ENCODE measurements at regions not wholly inside any gene's neighbourhood (a gene's known extent, or its start where the extent isn't known, plus 50 kb on each side); places are given as distances from the start of the nearest gene placed in this dataset.

DNA sequence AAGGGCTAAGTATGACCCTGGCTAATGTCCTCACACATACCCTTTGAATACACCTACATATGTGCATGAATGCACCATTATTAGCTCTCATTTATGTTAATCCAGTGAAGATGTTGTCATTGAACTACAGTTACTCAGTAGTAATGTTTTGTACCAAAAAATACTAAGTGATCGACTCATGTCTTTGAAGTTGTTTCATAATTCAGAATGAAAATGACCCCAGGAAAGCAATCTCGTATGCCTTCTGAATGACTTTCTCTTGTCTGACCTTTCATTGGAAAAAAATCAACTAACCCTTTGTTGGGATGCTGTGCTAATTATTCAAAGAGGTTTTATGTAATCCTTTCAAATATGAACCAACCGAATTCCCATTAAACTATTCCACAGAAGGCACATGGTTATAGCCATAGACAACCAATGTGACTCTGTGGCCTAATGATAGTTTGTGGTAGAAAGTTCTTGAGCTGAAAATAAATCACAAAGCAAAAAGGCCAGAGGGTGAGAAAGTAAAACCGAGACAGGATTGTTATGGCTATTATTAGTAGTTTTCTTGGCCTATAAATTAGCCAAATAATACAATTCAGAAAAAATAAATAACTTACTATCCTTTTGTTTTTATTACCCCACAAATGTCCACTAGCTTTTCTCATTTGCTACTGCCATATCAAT is 86.8 kb upstream of the STARD13 start:
- no peak for DNase-seq (ENCODE audit: low read depth, low spot score)

DNA sequence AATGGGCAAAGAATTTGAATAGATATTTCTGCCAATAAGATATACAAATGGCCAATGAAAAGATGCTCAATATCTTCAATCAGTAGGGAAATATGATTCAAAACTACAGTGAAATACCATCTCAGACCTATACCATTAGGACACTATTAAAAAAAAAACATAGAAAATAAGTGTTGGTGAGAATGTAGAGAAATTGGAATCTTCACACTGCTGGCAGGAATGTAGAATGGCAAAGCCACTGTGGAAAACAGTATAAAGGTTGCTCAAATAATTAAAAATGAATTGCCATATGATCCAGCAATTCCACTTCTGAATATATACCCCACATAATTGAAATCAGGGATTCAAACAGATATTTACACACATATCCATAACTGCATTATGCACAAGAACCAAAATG is 88.1 kb upstream of the STARD13 start:
- no peak for DNase-seq (ENCODE audit: low read depth, low spot score)

DNA sequence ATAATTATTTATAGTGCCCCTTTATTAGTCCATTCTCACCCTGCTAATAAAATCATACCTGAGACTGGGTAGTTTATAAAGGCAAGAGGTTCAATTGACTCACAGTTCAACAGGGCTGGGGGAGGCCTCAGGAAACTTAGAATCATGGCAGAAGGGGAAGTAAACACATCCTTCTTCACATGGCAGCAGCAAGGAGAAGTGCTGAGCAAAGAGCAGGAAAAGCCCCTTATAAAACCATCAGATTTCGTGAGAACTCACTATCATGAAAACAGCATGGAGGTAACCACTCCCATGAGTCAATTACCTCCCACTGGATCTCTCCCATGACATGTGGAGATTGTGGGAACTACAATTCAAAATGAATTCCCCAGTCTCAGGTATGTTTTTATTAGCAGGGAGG is 89.9 kb upstream of the STARD13 start:
- no peak for DNase-seq (ENCODE audit: low read depth, low spot score)

DNA sequence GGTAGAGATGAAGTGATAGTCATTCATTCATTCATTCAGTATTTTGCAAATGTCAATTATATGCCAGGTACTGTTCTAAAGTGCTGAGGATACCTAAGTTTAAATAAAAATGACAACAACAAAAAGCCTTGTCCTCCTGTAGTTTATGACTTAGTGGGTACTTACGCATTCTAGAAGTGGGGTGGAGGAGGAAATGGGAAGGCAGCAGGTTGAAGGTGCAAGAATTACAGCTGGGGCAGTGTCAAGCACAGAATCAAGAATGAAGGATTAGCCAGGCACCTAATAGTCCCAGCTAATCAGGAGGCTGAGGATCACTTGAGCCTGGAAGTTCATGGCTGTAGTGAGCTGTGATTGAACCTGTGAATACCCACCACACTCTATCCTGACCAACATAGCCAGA is 90.7 kb upstream of the STARD13 start:
- no peak for DNase-seq (ENCODE audit: low read depth, low spot score)

DNA sequence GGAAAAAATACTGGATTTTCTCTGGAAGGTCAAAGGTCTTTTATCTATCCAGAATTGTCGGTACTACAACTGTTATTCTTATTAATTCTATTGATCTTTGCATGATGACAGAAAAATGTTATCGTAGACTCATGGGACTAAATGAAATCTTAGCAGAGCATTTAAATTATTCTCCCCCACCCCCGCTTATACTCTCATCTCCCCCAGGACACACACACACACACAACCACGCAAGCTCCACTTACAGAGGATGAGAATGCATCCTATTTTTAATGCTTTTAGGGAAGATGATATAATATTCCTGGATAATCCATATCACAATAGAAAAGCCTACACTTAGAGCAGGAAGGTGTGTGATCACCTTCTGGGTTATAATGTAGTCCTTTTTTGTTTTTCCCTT is 91.9 kb upstream of the STARD13 start:
- DNase-seq (ENCODE audit: low read depth, low spot score): no peak

DNA sequence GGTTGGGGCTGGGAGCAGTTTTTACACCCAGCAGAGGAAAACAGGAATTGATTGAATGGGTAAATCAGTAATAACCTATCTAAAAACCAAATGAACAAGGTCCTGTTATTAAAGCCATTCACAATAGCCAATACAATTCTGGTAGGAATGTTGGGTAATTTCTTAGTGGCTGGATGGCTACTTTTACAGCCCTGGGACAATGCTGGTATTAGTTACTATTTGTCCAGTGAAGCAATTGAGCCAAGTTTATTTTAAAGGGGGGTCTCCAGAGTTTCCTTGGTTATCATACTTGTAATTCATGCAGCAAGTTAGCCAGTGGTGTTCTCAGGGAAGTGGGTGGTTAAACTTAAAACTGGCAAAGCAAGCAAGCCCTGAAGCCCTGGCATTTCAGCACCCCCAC is 92.3 kb upstream of the STARD13 start:
- no peak for DNase-seq (ENCODE audit: low read depth, low spot score)

DNA sequence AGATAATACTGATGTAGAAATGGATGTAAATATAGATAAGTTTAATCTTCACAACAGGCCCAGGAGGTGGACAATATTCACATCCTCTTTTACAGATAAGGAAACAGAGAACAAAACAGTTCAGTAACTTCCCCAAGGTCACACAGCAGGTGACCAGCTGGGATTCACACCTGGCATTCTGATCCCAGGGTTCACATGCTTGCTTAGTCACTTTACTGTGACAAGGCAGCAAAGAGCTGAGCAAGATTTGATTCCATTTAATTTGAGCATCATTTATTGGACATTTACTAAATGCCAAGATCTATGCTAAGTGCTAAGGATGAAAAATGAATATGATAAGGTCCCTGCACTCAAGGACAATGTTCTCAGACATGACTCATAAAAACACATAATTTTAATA is 94.1 kb upstream of the STARD13 start:
- no peak for DNase-seq (ENCODE audit: low read depth, low spot score)

DNA sequence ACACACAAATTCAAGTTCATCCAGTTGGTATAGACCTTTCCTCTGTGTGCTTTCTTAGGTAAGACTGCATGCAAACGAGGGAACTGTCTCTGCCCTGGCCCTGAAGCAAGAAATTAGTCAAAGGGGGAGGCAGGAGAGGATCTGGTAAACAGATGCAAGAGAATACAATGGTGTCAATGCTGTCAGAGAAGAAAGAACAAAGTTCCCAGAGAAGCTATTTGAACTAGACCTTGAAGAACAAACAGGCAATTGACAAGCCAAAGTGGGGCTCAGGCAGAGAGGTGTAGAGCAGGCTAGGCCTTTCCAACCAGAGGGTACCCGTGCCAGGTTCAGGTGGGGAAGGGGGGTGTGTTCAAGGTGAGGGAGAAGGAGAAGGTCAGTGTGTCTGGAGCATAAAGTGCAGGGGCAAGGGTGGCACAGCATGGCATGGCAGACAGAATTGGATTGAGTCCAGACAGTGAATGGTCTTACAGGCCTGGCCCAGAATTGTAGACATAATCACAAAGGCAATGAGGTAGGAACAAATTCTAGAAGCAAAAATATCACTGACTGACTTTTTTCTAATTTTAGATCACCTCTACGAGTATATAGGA is 95.0 kb upstream of the STARD13 start:
- no peak for DNase-seq (ENCODE audit: low read depth, low spot score)

DNA sequence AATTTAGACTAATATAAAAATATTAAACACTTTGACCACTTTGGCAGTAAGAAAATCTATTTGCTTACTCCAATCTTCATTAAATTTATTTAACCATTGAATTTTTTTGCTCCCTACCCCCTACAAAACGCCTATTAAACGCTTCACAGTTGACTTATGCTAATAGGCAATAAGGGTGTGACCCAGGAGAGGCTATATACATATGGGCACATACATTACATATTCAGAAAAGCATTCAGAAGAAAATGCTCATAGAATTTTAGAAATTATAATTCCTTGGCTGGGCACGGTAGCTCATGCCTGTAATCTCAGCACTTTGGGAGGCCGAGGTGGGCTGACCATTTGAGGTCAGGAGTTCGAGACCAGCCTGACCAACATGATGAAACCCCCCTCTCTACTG is 95.6 kb upstream of the STARD13 start:
- no peak for DNase-seq (ENCODE audit: low read depth, low spot score)

DNA sequence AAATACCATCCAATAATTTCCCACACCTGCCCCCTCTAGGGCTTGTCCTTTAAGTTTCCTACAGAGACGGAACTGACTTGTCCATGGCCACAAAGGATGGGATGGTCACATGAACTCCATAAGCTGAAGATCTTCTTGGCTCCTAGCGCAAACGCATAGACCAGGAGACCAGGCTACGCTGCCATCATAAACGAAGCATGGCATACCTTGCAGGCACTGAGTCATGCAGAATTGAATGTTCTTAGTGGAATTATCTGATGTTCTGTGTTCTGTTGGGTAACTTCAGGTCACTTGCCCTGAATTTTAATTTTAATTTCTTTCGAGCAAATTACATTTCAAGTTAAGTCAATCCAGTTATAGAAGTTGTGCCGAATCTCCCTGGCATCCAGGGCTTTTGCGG is 96.4 kb upstream of the STARD13 start:
- DNase-seq (ENCODE audit: low read depth, low spot score): no peak

DNA sequence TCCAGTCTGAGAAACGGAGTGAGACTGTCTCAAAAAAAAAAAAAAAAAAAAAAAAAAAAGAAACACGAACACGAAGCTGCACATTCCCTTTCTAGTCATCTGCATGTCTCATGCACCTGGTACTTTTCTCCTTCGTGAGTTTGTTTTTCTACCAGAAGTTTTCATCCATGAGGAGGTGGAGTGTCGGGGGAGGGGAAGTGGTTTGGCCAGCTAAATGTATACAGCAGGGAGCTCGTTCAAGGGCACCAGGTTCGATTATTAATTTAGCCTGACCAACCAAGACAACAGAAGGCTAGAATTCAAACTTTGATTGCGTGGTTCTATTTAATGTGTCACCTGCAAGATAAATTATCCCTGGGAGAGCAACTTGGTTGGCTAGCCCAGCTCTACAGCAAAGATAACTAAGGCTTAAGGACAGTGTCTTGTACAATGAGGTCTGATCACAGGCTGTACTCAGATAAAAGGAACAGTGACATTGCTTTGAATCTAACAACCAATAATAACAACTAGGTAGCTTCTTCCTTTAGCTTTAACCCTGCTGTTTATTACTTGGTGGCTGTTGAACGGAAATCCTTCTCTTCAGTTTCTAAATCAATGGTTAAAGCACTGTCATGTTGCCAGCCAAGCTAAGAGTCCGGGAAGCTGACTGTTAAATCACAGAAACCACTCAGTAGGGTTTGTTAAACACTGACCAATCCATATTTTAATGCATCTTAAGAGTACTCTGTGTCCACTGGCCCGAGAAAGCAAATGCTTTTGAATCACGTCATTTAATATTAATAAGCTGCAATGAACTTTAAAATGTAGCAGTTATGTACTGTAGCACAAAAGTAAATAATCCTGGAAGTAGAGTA is 98.4 kb upstream of the STARD13 start:
- DNase-seq (ENCODE audit: low read depth, low spot score): no peak

DNA sequence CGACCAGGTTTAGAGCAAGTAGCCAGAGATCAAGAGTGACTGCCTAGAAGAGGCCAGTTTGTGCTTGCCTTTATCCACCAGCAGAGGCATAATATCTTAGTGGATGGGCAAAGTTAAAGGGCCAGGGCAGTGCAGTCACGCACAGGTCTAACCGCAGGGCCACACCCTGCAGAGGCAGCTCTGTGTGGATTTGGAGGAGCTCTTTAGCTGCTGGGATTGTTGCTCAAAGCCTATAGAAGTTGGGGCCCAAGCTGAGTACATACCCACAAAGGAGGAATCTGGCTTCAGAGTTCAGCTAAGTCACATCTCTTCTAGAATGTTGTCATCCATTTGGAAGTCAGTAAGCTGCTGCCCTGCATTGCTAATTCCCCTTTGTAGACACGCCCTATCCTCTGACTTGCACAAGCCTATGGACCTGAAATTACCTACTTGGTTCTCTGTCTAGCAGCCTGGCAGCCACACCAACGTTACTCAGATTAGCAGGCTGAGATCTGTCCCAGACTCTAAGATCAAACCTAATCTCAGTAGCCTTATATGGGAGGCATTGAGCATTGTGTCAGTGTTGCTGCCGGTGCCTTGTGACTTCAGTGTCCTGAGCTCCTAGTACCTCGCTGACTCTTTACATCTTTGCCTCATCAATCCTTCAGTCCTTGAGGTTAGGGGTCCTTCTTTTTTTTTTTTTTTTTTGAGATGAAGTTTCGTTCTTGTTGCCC is 102.9 kb upstream of the STARD13 start:
- no peak for DNase-seq (ENCODE audit: low read depth, low spot score)

DNA sequence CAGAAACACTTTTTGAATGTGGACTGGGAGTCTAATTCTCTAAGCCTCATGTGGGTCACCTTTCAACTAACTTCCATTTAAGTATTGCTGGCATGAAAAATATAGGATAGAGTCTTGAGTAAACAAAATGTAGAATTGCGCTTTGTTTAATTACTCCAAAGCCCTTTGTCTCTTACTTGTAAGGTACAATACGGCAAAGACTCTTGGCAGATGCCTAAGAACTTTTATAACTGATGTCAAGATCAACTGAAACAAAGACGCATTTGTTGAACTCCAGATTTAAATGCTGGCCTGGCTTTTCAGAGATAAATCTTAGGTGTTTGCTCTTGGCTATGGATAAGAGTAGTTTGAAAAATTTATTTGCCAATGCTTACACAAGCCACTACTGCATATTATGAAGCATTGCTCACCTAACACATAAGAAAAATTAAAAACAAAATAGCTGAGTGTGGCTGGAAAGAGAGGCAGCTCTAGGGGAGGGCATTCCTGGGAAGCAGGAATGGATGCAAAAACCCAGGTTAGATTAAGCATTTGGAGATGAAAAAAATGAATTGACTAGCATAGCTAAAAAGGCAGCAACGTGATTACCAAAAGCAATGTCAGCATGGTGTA is 107.3 kb upstream of the STARD13 start:
- no peak for DNase-seq (ENCODE audit: low read depth, low spot score)

DNA sequence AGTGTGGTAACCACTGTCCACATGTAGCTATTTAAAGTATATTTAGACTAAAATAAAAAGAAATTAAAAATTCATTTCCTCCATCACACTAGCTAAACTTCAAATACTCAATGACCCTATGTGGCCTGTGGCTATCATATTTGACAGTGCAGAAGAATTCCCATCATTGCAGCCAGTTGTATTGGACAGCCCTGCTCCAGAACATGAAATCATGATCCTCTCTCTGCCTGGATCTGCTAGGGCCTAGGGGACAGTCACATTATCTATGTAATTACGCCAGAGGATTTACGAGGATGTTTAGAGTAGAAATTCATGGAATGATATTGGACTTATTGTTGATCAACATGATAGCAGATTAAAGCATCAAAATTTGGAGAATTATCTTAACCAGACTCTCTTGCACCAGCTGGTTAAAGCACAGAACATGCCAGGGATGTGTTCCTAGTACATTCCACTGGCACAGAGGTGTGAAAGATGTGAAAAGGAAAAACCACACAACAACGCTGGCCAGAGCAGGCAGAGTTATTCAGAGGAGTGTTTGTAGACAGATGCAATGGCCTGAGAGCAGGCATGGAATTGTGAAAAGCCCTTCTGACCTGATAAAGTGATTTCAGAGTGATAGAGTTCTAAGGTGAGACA is 108.9 kb upstream of the STARD13 start:
- DNase-seq (ENCODE audit: low read depth, low spot score): no peak

DNA sequence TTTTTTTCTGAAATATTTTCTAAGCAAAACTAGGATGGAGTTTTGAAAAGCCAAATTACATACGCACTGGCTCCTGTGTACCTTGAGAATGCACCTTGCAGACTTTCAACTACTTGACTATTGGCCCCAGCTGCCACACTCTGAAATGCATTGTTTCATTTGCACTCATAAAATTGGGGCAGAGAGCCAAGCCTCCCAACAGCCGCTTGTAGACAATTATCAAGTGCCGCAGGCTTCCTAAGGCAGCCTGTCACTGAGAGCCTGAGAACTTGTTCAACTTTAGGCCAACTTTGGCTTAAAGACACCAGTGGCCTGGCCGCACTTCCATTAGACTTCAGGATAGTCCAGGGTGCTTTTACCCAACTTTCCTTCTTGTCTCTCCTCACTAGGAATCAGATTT is 115.7 kb upstream of the STARD13 start:
- no peak for DNase-seq (ENCODE audit: low read depth, low spot score)

DNA sequence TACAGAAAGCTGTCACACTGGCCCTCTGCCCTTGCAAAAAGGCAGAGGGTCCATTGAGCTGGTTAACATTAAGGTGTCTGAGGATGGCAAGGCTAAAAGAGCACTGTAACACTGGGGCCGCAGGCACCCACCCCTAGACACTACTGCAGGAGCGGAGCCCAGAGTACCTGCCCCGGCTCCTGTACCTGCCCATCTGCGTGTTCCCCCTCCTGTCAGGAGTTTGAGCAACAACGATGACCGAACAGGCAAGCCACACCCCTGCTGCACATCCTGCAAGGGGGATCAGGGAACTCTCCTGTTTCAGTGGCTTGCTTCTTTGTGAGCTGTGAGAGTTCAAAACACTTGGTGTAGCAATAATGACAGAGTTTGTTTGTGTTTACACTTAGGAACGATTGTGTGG is 117.4 kb upstream of the STARD13 start:
- no peak for DNase-seq (ENCODE audit: low read depth, low spot score)

DNA sequence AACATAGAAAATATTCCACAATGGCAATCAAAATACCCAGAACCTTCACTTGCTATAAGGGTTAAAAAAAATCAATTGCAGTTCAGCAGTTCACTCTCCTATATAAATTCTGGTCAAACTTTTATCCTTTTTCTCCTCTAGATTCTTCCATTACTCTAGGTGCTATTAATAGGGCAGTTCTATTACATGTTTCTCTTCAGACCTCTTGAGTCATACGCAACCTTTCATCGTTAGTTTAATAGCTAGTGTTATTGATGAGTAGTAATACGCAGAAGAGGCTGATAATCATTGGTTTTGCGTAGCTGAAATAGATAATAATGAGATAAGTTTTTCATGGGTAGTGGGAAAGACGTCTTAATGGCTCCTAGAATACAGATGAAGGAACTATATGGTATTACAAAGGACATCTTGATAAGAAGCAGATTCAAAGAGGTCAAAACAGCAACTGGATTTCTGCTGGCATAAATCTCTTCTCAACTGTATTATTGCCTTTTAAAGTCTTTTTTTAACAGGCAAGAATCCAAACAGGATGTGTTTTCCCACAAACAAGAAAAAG is 118.3 kb upstream of the STARD13 start:
- DNase-seq (ENCODE audit: low read depth, low spot score): no peak

DNA sequence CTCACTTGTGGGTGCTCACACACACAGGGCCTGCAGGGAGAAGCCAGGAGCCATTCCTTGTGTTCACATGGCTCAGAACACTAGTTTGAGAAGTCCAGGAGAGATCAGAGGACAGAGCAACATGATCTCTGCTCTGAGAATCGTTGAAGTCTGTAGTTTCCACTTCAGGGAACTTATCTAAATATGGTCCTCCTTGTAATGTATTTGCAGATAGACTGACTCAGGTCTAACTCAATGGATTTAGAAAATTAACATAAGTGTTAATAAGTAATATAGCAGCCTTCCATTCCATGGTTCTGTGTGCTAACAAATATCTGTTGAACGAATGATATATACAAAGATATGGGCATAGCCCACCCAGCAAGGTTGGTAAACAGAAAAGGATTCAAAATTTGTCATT is 119.8 kb upstream of the STARD13 start:
- no peak for DNase-seq (ENCODE audit: low read depth, low spot score)

DNA sequence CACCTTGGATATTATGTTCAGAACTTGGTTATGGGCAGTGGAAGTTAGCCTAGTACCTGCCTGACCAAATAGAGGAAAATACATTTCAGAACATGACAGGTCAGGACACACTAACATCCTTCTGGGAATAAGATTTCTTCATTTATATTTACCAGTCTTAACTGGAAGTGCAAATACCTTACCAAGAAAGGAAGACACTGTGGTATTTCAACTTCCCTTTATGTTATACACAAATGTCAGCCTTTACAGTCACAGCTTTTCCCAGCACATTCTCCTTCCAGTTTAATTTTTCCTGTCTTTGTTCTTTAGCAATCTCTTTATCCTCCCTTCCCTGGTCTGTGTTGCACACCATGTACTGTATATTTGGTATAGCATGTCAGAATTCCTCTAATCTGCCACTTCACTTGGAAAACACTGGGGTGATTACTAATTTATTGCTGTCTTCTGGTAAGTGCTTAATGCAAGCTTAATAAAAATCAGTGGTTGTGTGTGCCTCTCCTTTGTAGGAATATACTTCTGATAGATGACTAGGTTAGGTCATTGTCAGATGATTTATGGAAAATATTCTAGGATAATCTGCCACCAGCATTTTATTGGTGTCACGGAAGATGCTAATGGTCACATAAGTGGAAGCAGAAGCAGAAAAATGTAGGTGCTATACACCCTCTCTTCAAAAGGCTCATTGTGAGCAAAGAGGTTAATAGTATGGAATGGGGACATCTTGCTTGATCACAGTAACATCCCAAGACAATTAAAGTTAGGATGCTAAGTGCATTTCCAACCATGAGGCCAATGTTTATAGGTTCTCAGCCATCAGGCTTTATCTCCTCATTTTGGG is 124.3 kb upstream of the STARD13 start:
- DNase-seq (ENCODE audit: low read depth, low spot score): no peak

DNA sequence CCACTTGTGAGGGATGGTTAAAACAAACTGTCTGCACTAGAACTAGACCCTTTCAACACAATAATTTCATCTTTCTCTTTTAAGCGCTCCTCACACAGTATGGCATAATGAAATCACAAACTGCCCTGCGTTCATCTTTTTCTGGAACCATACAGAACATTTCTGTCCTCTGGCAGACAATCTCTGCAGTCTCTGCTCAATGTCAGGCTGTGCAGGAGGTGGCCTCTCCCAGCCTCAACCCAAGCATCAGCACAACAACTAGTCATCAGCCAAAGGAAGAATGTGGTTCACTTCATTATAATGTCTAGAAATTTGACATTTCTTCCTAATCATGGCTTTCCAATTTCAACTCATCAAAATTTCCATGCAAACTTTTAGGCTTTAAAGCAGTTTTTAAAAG is 125.1 kb upstream of the STARD13 start:
- no peak for DNase-seq (ENCODE audit: low read depth, low spot score)
